GM12873 (cell line): ENCODE measurements at regions not wholly inside any gene's neighbourhood (a gene's known extent, or its start where the extent isn't known, plus 50 kb on each side); places are given as distances from the start of the nearest gene placed in this dataset.

Source experiments
- TF ChIP-seq, protein P1 (sequence below): IDR thresholded peaks from 2 replicates; pipeline ENCODE4 v1.5.1; 2012; ENCODE audit warnings: low read depth, mild to moderate bottlenecking, moderate library complexity, low read length, control low read depth; ENCODE audit not compliant: insufficient read depth; ENCODE audit errors: missing control alignments

DNA sequence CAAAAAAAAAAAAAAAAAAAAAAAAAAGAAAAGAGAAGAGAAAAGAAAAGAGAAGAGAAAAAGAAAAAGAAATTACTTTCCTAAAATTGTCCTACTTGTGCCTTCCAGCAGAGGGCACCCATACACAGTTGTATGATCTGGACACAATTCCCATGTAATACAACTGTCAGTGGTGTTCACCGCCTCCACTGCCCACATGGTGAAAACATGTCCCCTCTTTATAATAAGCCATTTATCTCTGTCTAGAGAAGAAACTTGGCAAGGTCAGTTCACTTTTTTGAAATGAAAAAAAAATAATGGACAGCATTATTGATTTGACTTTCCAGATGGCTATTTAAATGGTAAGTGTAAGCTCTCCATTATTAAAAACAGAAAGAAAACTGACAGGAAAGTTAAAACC, 459.4 kb downstream of the GBE1 start:
- TF ChIP-seq, protein P1, sequence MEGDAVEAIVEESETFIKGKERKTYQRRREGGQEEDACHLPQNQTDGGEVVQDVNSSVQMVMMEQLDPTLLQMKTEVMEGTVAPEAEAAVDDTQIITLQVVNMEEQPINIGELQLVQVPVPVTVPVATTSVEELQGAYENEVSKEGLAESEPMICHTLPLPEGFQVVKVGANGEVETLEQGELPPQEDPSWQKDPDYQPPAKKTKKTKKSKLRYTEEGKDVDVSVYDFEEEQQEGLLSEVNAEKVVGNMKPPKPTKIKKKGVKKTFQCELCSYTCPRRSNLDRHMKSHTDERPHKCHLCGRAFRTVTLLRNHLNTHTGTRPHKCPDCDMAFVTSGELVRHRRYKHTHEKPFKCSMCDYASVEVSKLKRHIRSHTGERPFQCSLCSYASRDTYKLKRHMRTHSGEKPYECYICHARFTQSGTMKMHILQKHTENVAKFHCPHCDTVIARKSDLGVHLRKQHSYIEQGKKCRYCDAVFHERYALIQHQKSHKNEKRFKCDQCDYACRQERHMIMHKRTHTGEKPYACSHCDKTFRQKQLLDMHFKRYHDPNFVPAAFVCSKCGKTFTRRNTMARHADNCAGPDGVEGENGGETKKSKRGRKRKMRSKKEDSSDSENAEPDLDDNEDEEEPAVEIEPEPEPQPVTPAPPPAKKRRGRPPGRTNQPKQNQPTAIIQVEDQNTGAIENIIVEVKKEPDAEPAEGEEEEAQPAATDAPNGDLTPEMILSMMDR = peak; percentile 69

DNA sequence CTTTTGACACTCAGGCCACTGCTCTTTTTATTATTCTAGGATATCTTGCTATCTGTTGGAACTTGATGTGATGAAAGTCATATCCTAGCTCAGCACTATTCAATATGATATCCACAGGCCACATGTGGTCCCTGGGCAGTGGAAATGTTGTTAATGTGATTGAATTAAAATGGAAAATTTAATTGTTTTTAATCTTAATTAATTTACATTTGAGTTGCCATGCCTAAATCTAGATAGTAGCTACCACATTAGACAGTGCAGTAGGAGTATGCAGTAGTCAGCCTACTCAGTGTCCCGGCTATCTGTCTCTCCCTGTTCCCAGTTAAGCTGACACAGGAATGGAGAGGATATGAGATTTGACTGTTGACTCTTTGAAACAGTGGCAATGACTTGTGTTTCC, 460.2 kb downstream of the GBE1 start:
- TF ChIP-seq, protein P1 = no peak

DNA sequence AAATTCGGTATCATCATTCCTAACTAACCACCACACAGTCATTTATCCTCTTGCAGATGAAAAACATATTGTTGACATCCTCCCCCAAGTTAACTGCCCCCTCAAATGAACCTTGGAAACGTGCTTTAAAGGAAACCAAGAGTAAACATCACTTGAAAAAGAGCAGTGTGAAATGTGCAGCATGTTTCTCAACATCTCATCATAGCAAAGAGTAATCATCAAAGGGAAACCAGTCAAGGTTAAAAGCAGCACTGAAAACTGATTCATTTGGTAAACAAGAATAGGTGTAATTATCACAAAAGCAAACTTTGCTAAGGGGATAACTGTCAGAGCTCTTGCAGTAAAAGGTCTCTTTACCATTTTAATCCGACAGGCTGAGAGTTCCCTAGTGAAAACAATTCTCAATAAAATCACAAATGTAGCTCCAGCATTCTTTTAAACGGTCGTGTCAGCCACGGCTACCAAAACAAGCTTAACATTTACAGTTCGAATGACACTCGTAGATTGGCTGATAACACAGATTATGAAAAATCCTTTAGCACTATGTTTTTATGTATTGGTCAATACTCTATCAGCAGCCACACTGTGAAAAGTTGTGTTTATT, 461.0 kb downstream of the GBE1 start:
- TF ChIP-seq, protein P1 = no peak

- TF ChIP-seq, protein P1 = no peak
These were observed 462.0 kb downstream of the GBE1 start for GRCh38 chr3:81299481-81299880.

DNA sequence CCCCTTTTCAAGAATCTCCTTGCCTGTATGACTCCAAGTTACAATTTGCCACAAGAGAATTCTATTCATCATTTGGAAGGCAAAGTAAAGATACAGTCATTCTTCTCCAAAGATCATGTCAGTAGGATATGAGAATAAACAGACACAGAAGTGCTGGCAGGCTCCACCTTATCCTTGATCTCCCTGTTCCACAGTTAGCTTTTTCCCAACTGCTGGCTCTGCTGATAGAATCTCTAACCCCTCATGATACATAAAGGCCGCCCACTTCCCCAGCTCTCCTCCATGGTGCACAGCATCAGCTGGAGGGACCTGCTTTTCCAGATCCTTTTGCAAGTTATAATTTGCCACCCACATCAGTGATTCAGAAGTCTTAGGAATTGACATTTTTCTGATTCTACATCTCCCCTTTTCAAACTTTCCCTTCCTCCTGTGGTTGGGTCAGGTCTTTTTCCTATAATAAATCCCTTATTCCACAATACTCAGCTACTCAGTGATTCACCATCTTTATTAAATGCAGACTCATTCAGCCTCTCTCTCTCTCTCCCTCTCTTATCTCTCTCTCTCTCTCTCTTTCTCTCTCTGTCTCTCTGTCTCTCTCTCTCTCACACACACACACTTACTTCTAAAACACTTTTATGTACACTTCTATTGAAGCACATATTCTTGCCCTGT, 465.4 kb downstream of the GBE1 start:
- TF ChIP-seq, protein P1 = no peak

DNA sequence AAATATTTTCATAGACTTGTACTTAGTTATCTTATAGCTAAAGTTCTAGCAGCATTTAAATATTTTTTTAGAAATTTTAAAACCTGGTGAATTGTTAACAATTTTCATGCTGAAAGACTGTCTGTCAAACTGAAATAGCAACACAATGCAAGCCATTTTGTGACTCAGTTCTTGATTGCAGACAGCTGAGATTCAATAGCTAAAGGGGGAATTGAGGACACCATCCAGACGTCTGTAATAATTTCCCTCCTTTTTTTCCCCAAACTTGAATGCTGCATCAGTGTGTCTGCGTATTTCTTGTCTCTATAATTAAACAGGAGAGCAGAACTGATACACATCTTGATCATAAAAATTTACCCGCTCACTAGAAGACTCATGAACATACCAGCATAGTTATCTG, 468.3 kb downstream of the GBE1 start:
- TF ChIP-seq, protein P1 = no peak

GRCh38 chr3:81291586-81291985, 469.9 kb downstream of the GBE1 start:
- TF ChIP-seq, protein P1 = no peak
